ENCODE measurements at regions not wholly inside any gene's neighbourhood (a gene's known extent, or its start where the extent isn't known, plus 50 kb on each side); places are given as distances from the start of the nearest gene placed in this dataset.

DNA sequence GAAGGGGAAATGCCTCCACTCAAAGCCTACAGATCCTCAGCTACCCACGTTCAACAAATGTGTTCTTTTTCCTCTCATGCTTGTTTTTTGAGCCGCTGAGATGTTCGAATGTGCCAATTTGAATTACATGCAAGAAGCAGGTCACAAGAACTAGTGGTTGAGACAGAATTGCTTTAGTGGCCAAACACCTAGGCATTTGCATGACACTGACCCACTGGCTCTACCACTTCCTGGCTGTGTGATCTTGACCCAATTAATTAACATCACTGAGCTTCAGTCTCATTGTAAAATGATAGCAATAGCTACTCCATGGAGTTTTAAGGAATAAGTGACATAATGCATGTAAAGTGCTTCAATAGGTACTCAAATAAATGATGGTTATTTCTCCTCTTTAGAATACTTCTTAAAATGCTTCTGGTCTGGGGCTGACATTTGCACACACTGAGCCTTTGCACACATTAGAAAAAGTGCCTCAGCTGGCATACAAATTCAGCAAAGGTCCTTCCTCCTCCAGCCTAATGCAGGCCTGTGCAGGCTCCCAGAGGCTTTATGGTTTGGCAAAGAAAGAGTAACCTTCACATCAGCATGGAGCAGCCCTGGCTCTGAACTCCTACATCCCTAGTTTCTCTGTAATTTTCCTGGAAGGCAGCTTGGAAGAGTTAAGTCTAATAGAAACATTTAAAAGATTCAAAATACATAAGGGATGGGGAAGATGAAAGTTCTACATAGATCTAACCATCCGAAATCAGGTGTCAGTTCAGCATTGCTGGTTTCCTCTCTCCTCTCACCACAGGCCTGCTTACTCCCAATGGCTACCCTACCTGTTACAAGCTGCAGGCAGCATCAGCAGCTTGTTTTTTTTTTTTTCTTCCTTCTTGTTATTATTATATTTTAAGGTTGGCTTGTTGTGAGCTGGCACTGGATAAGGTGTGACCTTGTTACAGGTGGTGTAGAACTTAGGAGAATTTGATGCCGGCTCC is 107.4 kb downstream of the TBX19 start:
- no peak overlapping the region for H3K4me3 ChIP-seq (ENCODE audit: low read depth, low read length, poor library complexity, severe bottlenecking)
- H3K27ac ChIP-seq (ENCODE audit: low read depth, low read length, poor library complexity, severe bottlenecking), result no peak overlapping the region
- no TSS peak for BruUV-seq (replicated peaks)
- H3K9me3 ChIP-seq (ENCODE audit: low read depth, low read length, poor library complexity, severe bottlenecking), result no peaks in the 10 kb centered on the region
- intact Hi-C loops (cut with micrococcal nuclease; ENCODE audit: unreplicated experiment), result no loop called here
- no peaks in the 10 kb centered on the region for H3K27me3 ChIP-seq (replicated peaks; ENCODE audit: insufficient read depth, low read depth, low read length, poor library complexity)
- no peak for DNase-seq (ENCODE audit: low spot score)
- H3K4me1 ChIP-seq (ENCODE audit: insufficient read depth, low read length, poor library complexity, severe bottlenecking), result no peaks in the 10 kb centered on the region
- CTCF ChIA-PET, result no interaction called here
- H3K36me3 ChIP-seq (ENCODE audit: insufficient read depth, low read length, poor library complexity, severe bottlenecking), result no peaks in the 10 kb centered on the region
- TF ChIP-seq EZH2 (IDR thresholded peaks at IDR 0.05; ENCODE audit: borderline replicate concordance, low read depth, low read length, poor library complexity, severe bottlenecking), result no peak
- TF ChIP-seq, protein P1, sequence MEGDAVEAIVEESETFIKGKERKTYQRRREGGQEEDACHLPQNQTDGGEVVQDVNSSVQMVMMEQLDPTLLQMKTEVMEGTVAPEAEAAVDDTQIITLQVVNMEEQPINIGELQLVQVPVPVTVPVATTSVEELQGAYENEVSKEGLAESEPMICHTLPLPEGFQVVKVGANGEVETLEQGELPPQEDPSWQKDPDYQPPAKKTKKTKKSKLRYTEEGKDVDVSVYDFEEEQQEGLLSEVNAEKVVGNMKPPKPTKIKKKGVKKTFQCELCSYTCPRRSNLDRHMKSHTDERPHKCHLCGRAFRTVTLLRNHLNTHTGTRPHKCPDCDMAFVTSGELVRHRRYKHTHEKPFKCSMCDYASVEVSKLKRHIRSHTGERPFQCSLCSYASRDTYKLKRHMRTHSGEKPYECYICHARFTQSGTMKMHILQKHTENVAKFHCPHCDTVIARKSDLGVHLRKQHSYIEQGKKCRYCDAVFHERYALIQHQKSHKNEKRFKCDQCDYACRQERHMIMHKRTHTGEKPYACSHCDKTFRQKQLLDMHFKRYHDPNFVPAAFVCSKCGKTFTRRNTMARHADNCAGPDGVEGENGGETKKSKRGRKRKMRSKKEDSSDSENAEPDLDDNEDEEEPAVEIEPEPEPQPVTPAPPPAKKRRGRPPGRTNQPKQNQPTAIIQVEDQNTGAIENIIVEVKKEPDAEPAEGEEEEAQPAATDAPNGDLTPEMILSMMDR (conservative IDR thresholded peaks at IDR 0.05; ENCODE audit: low read depth, low read length), result no peak
- POLR2A ChIA-PET (ENCODE audit: low non-redundant PET), result no interaction called here

DNA sequence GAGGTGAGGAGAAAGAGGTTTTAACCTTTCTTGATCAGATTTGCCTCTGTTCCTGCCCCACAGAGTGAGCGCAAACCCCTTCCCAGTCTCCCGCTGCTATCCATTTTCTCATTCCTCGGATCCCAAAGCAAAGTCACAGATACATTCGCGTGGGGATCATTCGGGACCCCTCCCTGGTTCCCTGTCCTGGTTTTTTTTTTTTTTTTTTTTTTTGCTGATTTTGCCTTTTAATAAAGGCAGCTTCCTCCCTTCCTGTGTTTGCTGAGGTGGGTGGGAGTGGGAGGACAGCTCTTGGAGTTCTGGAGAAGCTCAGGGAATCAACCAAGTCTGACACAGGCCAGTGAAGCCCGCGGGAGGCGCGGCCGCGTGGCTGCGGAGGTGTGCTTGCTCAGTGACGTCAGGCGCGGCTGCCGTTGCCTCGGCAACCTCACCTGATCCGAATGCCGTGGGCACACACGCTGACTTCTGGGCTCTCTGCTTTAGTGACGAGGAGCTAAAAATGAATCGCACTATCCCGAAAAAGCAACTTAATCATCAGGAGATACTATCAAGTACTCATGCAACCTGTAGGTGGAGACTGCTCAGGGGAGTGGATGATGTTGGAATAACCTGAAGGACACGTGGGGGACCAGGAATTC is 106.4 kb downstream of the TBX19 start:
- no peaks in the 10 kb centered on the region for H3K36me3 ChIP-seq (ENCODE audit: insufficient read depth, low read length, poor library complexity, severe bottlenecking)
- no peak overlapping the region for H3K4me3 ChIP-seq (ENCODE audit: low read depth, low read length, poor library complexity, severe bottlenecking)
- DNase-seq (ENCODE audit: low spot score), result no peak
- TF ChIP-seq, protein P1 (conservative IDR thresholded peaks at IDR 0.05; ENCODE audit: low read depth, low read length), result no peak
- TF ChIP-seq EZH2 (IDR thresholded peaks at IDR 0.05; ENCODE audit: borderline replicate concordance, low read depth, low read length, poor library complexity, severe bottlenecking), result no peak
- no peaks in the 10 kb centered on the region for H3K9me3 ChIP-seq (ENCODE audit: low read depth, low read length, poor library complexity, severe bottlenecking)
- CTCF ChIA-PET, result no interaction called here
- no peak overlapping the region for H3K27ac ChIP-seq (ENCODE audit: low read depth, low read length, poor library complexity, severe bottlenecking)
- BruUV-seq (replicated peaks), result no TSS peak
- no peaks in the 10 kb centered on the region for H3K27me3 ChIP-seq (replicated peaks; ENCODE audit: insufficient read depth, low read depth, low read length, poor library complexity)
- intact Hi-C loops (cut with micrococcal nuclease; ENCODE audit: unreplicated experiment), result no loop called here
- POLR2A ChIA-PET (ENCODE audit: low non-redundant PET), result no interaction called here
- no peaks in the 10 kb centered on the region for H3K4me1 ChIP-seq (ENCODE audit: insufficient read depth, low read length, poor library complexity, severe bottlenecking)

DNA sequence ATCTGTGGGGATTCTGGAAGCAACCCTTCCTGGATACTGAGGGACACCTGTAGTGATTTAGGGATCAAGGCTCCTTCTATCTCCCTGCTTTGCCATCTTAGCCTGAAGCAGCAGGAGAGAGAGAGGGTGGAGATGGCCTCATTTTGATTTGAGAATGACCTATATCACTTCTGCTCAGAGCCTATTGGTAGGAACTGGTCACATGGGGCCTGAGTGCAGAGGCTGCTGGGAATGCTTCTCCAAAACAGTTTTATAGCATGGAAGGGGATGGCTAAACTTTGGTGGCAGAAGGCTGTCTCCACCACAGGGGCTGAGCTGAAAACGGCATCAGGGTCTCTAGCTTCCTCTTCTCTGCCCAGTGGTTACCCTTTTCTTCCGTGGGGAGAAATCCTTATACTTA is 105.8 kb downstream of the TBX19 start:
- intact Hi-C loops (cut with micrococcal nuclease; ENCODE audit: unreplicated experiment), result no loop called here
- Histone ChIP-seq H3K36me3 (ENCODE audit: insufficient read depth, low read length, poor library complexity, severe bottlenecking) (no peaks in the 10 kb centered on the region), H3K9me3 (ENCODE audit: low read depth, low read length, poor library complexity, severe bottlenecking) (no peaks in the 10 kb centered on the region), H3K4me1 (ENCODE audit: insufficient read depth, low read length, poor library complexity, severe bottlenecking) (no peaks in the 10 kb centered on the region), H3K27ac (ENCODE audit: low read depth, low read length, poor library complexity, severe bottlenecking) (no peak overlapping the region), H3K4me3 (ENCODE audit: low read depth, low read length, poor library complexity, severe bottlenecking) (no peak overlapping the region), H3K27me3 (replicated peaks; ENCODE audit: insufficient read depth, low read depth, low read length, poor library complexity) (no peaks in the 10 kb centered on the region)
- TF ChIP-seq EZH2 (IDR thresholded peaks at IDR 0.05; ENCODE audit: borderline replicate concordance, low read depth, low read length, poor library complexity, severe bottlenecking), result no peak
- TF ChIP-seq, protein P1 (conservative IDR thresholded peaks at IDR 0.05; ENCODE audit: low read depth, low read length), result no peak
- DNase-seq (ENCODE audit: low spot score), result no peak
- ChIA-PET CTCF (no interaction called here), POLR2A (ENCODE audit: low non-redundant PET) (no interaction called here)
- BruUV-seq (replicated peaks), result no TSS peak

All from A673 (cell line).